ENCODE measurements at regions not wholly inside any gene's neighbourhood (a gene's known extent, or its start where the extent isn't known, plus 50 kb on each side); places are given as distances from the start of the nearest gene placed in this dataset.

- no peak for TF ChIP-seq CTCF (IDR thresholded peaks at IDR 0.05; ENCODE audit: insufficient read depth, low read length, poor library complexity, severe bottlenecking)
- H3K36me3 ChIP-seq (ENCODE audit: control insufficient read depth, insufficient read depth, low read length) = no peaks in the 10 kb centered on the region
- H3K27me3 ChIP-seq (ENCODE audit: control insufficient read depth, insufficient read depth, low read length) = no peaks in the 10 kb centered on the region
- DNase-seq (ENCODE audit: low read depth) = no peak
- no peak overlapping the region for H3K4me3 ChIP-seq (ENCODE audit: low read depth, low read length)
Observed at GRCh38 chr4:129901205-129901604, 805.3 kb downstream of the C4orf33 start.

GRCh38 chr4:129903861-129904260 is 807.9 kb downstream of the C4orf33 start:
- Histone ChIP-seq H3K36me3 (ENCODE audit: control insufficient read depth, insufficient read depth, low read length) (no peaks in the 10 kb centered on the region), H3K4me3 (ENCODE audit: low read depth, low read length) (no peak overlapping the region), H3K27me3 (ENCODE audit: control insufficient read depth, insufficient read depth, low read length) (no peaks in the 10 kb centered on the region)
- TF ChIP-seq CTCF (IDR thresholded peaks at IDR 0.05; ENCODE audit: insufficient read depth, low read length, poor library complexity, severe bottlenecking) = no peak
- DNase-seq (ENCODE audit: low read depth) = no peak

- no peak for TF ChIP-seq CTCF (IDR thresholded peaks at IDR 0.05; ENCODE audit: insufficient read depth, low read length, poor library complexity, severe bottlenecking)
- Histone ChIP-seq H3K36me3 (ENCODE audit: control insufficient read depth, insufficient read depth, low read length) (no peaks in the 10 kb centered on the region), H3K4me3 (ENCODE audit: low read depth, low read length) (no peak overlapping the region), H3K27me3 (ENCODE audit: control insufficient read depth, insufficient read depth, low read length) (no peaks in the 10 kb centered on the region)
- DNase-seq (ENCODE audit: low read depth) = no peak
Observed at GRCh38 chr4:129905256-129905655, 809.3 kb downstream of the C4orf33 start.

- no peak for TF ChIP-seq CTCF (IDR thresholded peaks at IDR 0.05; ENCODE audit: insufficient read depth, low read length, poor library complexity, severe bottlenecking)
- Histone ChIP-seq H3K27me3 (ENCODE audit: control insufficient read depth, insufficient read depth, low read length) (no peaks in the 10 kb centered on the region), H3K36me3 (ENCODE audit: control insufficient read depth, insufficient read depth, low read length) (no peaks in the 10 kb centered on the region), H3K4me3 (ENCODE audit: low read depth, low read length) (no peak overlapping the region)
- DNase-seq (ENCODE audit: low read depth) = no peak
Observed at GRCh38 chr4:129908117-129908516, 812.2 kb downstream of the C4orf33 start.

GRCh38 chr4:129916991-129917390 is 821.0 kb downstream of the C4orf33 start:
- DNase-seq (ENCODE audit: low read depth) = no peak
- H3K36me3 ChIP-seq (ENCODE audit: control insufficient read depth, insufficient read depth, low read length) = no peaks in the 10 kb centered on the region
- H3K27me3 ChIP-seq (ENCODE audit: control insufficient read depth, insufficient read depth, low read length) = no peaks in the 10 kb centered on the region
- no peak for TF ChIP-seq CTCF (IDR thresholded peaks at IDR 0.05; ENCODE audit: insufficient read depth, low read length, poor library complexity, severe bottlenecking)
- no peak overlapping the region for H3K4me3 ChIP-seq (ENCODE audit: low read depth, low read length)

- DNase-seq (ENCODE audit: low read depth) = no peak
- Histone ChIP-seq H3K36me3 (ENCODE audit: control insufficient read depth, insufficient read depth, low read length) (no peaks in the 10 kb centered on the region), H3K4me3 (ENCODE audit: low read depth, low read length) (no peak overlapping the region), H3K27me3 (ENCODE audit: control insufficient read depth, insufficient read depth, low read length) (no peaks in the 10 kb centered on the region)
- no peak for TF ChIP-seq CTCF (IDR thresholded peaks at IDR 0.05; ENCODE audit: insufficient read depth, low read length, poor library complexity, severe bottlenecking)
Observed at GRCh38 chr4:129917651-129918050, 821.7 kb downstream of the C4orf33 start.
